Psoas muscle (tissue), 7 donors: ENCODE measurements at regions not wholly inside any gene's neighbourhood (a gene's known extent, or its start where the extent isn't known, plus 50 kb on each side); places are given as distances from the start of the nearest gene placed in this dataset.

ENCODE experiments used
- ATAC-seq, 4 donors: fragments of 200-7000 bp; cut with Tn5 transposase; one replicate each; pipeline ENCODE4 v1.9.1; 2020; ENCODE audit warnings: moderate library complexity in 3 of 4, mild to moderate bottlenecking in 2 of 4
- DNase-seq, 2 donors: peaks; one replicate each; pipeline ENCODE4 v3.0.0-alpha.2; 2020
- H3K27ac ChIP-seq: fragments of 200-600 bp; one replicate; pipeline ENCODE4 v1.8.0; 2022
- H3K27me3 ChIP-seq, 3 donors: fragments of 200-600 bp in 1 of 3; one replicate each; pipeline versions ENCODE4 v1.6.1 to v1.8.0; 2013 to 2022; ENCODE audit warnings: low read length in 2 of 3, mild to moderate bottlenecking in 2 of 3, moderate library complexity in 1 of 3; ENCODE audit not compliant: insufficient read depth in 3 of 3
- H3K36me3 ChIP-seq, 2 donors: fragments of 200-600 bp in 1 of 2; one replicate each; pipeline versions ENCODE4 v1.6.1 to v1.8.0; 2013 to 2022; ENCODE audit warnings: low read depth in 1 of 2, mild to moderate bottlenecking in 1 of 2, moderate library complexity in 1 of 2; ENCODE audit not compliant: insufficient read depth in 1 of 2
- H3K4me1 ChIP-seq: fragments of 200-600 bp; one replicate; pipeline ENCODE4 v1.8.0; 2022
- H3K4me3 ChIP-seq: fragments of 200-600 bp; one replicate; pipeline ENCODE4 v1.8.0; 2022; ENCODE audit warnings: mild to moderate bottlenecking
- H3K9me3 ChIP-seq: fragments of 200-600 bp; one replicate; pipeline ENCODE4 v1.8.0; 2022
- WGBS, 3 donors: extraction: QIAGEN DNeasy Blood & Tissue Kit; methylation state at CpG; one replicate each; pipeline versions ENCODE4 v1.1.6 to v1.1.7; 2013; 5-methylcytosine and 5-hydroxymethylcytosine counted together
- intact Hi-C, 2 donors: fragments of 100-400 bp; cut with DNase I; formaldehyde crosslinking; loops; one replicate each; pipeline versions ENCODE4 v1.11.0 to v1.14.2; 2022
- TF ChIP-seq, protein P1 (sequence below): fragments of 200-600 bp; IDR thresholded peaks from one replicate; pipeline ENCODE4 v1.8.0; 2022; ENCODE audit warnings: antibody characterized with exemption
- donor health status: healthy with polysubstance abuse.
- donor health status: DM: no; HTN: no; CAD: no; lungs with moderate emphysema.
- donor health status: Bipolar disorder and iron deficiency.
- donor health status: healthy.
- donor health status: DM: yes; HTN: yes; CAD: no.
- donor health status: DM: no; HTN: no; CAD: no.
- donor health status: DM: yes; HTN: yes; CAD: no.

DNA sequence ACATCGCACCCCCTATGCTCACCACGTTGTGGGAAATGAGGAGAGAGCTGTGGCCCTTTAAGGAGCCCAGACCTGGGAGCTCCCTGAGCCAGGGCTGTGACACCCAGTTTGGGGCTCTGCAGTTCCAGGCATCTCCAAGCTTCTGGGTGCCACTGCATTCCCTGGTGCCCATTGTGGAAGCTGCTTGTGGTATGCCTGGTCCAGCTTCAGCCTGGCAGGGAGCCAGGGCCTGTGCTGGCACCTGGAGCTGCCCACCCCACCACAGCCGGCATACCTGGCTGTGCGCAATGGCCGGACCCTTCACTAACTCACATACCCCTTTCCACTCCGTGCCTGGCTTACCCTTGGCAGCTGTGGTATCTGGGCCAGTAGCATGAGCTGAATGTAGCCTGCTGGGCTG is 107.9 kb upstream of the OR4E1 start:
- intact Hi-C loops = no loop called here
- TF ChIP-seq, protein P1, sequence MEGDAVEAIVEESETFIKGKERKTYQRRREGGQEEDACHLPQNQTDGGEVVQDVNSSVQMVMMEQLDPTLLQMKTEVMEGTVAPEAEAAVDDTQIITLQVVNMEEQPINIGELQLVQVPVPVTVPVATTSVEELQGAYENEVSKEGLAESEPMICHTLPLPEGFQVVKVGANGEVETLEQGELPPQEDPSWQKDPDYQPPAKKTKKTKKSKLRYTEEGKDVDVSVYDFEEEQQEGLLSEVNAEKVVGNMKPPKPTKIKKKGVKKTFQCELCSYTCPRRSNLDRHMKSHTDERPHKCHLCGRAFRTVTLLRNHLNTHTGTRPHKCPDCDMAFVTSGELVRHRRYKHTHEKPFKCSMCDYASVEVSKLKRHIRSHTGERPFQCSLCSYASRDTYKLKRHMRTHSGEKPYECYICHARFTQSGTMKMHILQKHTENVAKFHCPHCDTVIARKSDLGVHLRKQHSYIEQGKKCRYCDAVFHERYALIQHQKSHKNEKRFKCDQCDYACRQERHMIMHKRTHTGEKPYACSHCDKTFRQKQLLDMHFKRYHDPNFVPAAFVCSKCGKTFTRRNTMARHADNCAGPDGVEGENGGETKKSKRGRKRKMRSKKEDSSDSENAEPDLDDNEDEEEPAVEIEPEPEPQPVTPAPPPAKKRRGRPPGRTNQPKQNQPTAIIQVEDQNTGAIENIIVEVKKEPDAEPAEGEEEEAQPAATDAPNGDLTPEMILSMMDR = no peak
- no peak overlapping the region for H3K4me3 ChIP-seq
- ATAC-seq = no peak
- no peak overlapping the region for H3K27ac ChIP-seq
- 84 to 93% (median 86%) methylated on average over 6 of the region's 6 CpGs for WGBS, 3 donors
- peaks cover 0 to 2% (median 0%) of the 10 kb centered on the region in 3 donors for H3K27me3 ChIP-seq
- H3K9me3 ChIP-seq = no peaks in the 10 kb centered on the region
- DNase-seq = no peak
- no peaks in the 10 kb centered on the region for H3K4me1 ChIP-seq
- no peaks in the 10 kb centered on the region for H3K36me3 ChIP-seq

DNA sequence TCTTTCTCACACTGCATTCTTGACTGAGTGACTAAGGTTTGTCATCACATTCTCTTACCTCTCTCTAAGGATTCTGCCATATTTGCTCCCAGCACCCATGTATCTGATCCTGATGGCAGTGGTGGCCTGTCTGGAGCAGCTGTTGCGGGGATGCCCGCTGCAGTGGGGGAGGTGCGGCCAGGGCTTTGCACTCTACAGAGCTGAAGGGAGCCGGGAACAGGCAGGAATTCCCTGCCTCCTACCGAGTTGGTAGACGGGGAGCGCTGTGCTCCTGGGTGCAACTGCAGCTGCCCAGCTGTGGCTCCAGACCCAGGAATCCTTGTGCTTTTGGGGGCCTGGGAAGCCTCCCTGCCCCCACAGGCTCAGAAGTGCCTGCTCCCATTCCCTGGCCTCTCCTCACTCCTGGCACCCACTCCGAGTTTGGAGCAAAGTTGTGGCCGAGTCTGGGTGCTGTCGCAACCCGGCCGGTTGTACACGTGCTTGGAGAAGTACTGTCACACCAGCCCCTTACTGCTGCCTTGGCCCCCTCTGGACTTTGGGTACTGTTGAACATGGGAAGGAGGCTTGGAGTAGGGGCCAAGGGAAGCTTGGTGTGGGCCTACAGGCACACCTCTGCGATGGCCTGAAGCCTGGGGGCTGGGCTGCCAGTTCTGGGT is 106.9 kb upstream of the OR4E1 start:
- H3K27me3 ChIP-seq = peaks cover 0 to 2% (median 0%) of the 10 kb centered on the region in 3 donors
- no peaks in the 10 kb centered on the region for H3K4me1 ChIP-seq
- H3K36me3 ChIP-seq = no peaks in the 10 kb centered on the region
- no peaks in the 10 kb centered on the region for H3K9me3 ChIP-seq
- TF ChIP-seq, protein P1 = no peak
- intact Hi-C loops = no loop called here
- no peak overlapping the region for H3K4me3 ChIP-seq
- 75 to 80% (median 79%) methylated on average over 14 of the region's 14 CpGs for WGBS, 3 donors
- DNase-seq (no peak), ATAC-seq (no peak)
- H3K27ac ChIP-seq = no peak overlapping the region

DNA sequence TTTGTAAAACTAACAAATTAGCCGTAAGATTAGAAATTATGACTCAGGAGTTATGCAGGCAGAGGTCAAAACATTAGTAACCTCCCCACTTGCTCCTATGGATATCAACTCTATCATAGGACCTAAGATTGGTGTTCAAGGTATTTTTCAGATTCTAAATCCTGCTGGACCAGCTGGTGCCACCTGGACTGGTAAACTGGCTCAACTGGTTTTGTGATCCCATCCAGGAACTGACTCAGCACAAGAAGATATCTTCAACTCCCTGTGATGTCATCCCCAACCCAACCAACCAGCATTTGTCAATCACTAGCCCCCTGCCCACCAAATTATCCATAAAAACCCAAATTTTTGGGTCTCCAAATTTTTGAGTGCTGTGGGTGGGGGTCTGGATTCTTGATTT is 98.1 kb upstream of the OR4E1 start:
- Histone ChIP-seq H3K4me3 (no peak overlapping the region), H3K4me1 (no peaks in the 10 kb centered on the region), H3K27ac (no peak overlapping the region), H3K36me3 (no peaks in the 10 kb centered on the region), H3K9me3 (no peaks in the 10 kb centered on the region), H3K27me3 (no peaks in the 10 kb centered on the region)
- DNase-seq = no peak
- WGBS, 3 donors = 74 to 88% (median 74%) methylated on average over 1 of the region's 1 CpG
- TF ChIP-seq, protein P1 = no peak
- ATAC-seq = no peak
- intact Hi-C loops = no loop called here

DNA sequence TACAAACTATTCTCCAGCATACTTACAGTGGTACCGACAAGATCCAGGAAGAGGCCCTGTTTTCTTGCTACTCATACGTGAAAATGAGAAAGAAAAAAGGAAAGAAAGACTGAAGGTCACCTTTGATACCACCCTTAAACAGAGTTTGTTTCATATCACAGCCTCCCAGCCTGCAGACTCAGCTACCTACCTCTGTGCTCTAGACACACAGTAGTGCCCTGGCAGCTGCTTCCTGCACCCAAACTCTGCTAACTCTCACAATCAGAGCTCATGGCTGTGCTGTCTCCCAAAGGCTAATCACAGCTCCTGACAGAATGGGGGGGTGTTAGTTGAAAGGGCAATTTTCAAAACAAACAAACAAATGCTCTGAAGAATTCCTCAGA is 95.2 kb upstream of the OR4E1 start:
- Histone ChIP-seq H3K27me3 (no peaks in the 10 kb centered on the region), H3K4me3 (no peak overlapping the region), H3K36me3 (no peaks in the 10 kb centered on the region), H3K9me3 (no peaks in the 10 kb centered on the region), H3K4me1 (no peaks in the 10 kb centered on the region), H3K27ac (no peak overlapping the region)
- WGBS, 3 donors = 73 to 74% (median 74%) methylated on average over 2 of the region's 2 CpGs
- intact Hi-C loops = no loop called here
- no peak for ATAC-seq
- no peak for DNase-seq
- TF ChIP-seq, protein P1 = no peak
